ENCODE measurements at regions not wholly inside any gene's neighbourhood (a gene's known extent, or its start where the extent isn't known, plus 50 kb on each side); places are given as distances from the start of the nearest gene placed in this dataset.

GRCh38 chr13:106433066-106433465, 102.4 kb downstream of the EFNB2 start:
- DNase-seq (ENCODE audit: low read depth in 2 of 2), result no peak

- no peak for DNase-seq (ENCODE audit: low read depth in 2 of 2)
These were observed 102.8 kb downstream of the EFNB2 start for GRCh38 chr13:106432636-106433035.

GRCh38 chr13:106426909-106427308, 108.6 kb downstream of the EFNB2 start:
- no peak for DNase-seq (ENCODE audit: low read depth in 2 of 2)

GRCh38 chr13:106425661-106426060, 109.8 kb downstream of the EFNB2 start:
- no peak for DNase-seq (ENCODE audit: low read depth in 2 of 2)

GRCh38 chr13:106424805-106425204, 110.7 kb downstream of the EFNB2 start:
- DNase-seq (ENCODE audit: low read depth in 2 of 2), result no peak

GRCh38 chr13:106423530-106423929, 111.9 kb downstream of the EFNB2 start:
- DNase-seq (ENCODE audit: low read depth in 2 of 2), result no peak

GRCh38 chr13:106418556-106418955, 116.9 kb downstream of the EFNB2 start:
- DNase-seq (ENCODE audit: low read depth in 2 of 2), result no peak

GRCh38 chr13:106417467-106418110, 117.9 kb downstream of the EFNB2 start:
- DNase-seq (ENCODE audit: low read depth in 2 of 2), result no peak

- DNase-seq (ENCODE audit: low read depth in 2 of 2), result no peak
These were observed 118.8 kb downstream of the EFNB2 start for GRCh38 chr13:106416645-106417044.

- no peak for DNase-seq (ENCODE audit: low read depth in 2 of 2)
These were observed 119.5 kb downstream of the EFNB2 start for GRCh38 chr13:106415971-106416370.

- DNase-seq (ENCODE audit: low read depth in 2 of 2), result no peak
These were observed 120.0 kb downstream of the EFNB2 start for GRCh38 chr13:106415442-106415841.

- no peak for DNase-seq (ENCODE audit: low read depth in 2 of 2)
These were observed 128.1 kb downstream of the EFNB2 start for GRCh38 chr13:106407338-106407737.

GRCh38 chr13:106405731-106406130, 129.7 kb downstream of the EFNB2 start:
- DNase-seq (ENCODE audit: low read depth in 2 of 2), result no peak

- no peak for DNase-seq (ENCODE audit: low read depth in 2 of 2)
These were observed 132.2 kb downstream of the EFNB2 start for GRCh38 chr13:106403280-106403679.

GRCh38 chr13:106402866-106403265, 132.6 kb downstream of the EFNB2 start:
- no peak for DNase-seq (ENCODE audit: low read depth in 2 of 2)

GRCh38 chr13:106401081-106401480, 134.4 kb downstream of the EFNB2 start:
- no peak for DNase-seq (ENCODE audit: low read depth in 2 of 2)

GRCh38 chr13:106400289-106400688, 135.2 kb downstream of the EFNB2 start:
- DNase-seq (ENCODE audit: low read depth in 2 of 2), result no peak

- DNase-seq (ENCODE audit: low read depth in 2 of 2), result no peak
These were observed 137.2 kb downstream of the EFNB2 start for GRCh38 chr13:106398289-106398688.

GRCh38 chr13:106393776-106394175, 141.7 kb downstream of the EFNB2 start:
- DNase-seq (ENCODE audit: low read depth in 2 of 2), result no peak

GRCh38 chr13:106391681-106392080, 143.8 kb downstream of the EFNB2 start:
- DNase-seq (ENCODE audit: low read depth in 2 of 2), result no peak

- no peak for DNase-seq (ENCODE audit: low read depth in 2 of 2)
These were observed 144.2 kb downstream of the EFNB2 start for GRCh38 chr13:106391271-106391670.

- DNase-seq (ENCODE audit: low read depth in 2 of 2), result no peak
These were observed 145.1 kb downstream of the EFNB2 start for GRCh38 chr13:106390367-106390766.

- DNase-seq (ENCODE audit: low read depth in 2 of 2), result no peak
These were observed 149.8 kb downstream of the EFNB2 start for GRCh38 chr13:106385654-106386053.

- DNase-seq (ENCODE audit: low read depth in 2 of 2), result no peak
These were observed 150.9 kb downstream of the EFNB2 start for GRCh38 chr13:106384516-106384915.
